Right lobe of liver (tissue), 4 donors: ENCODE measurements at regions not wholly inside any gene's neighbourhood (a gene's known extent, or its start where the extent isn't known, plus 50 kb on each side); places are given as distances from the start of the nearest gene placed in this dataset.

ENCODE experiments used
- CTCF ChIP-seq, 4 donors: fragments of 200-600 bp in 3 of 4; fragments of 450-650 bp in 1 of 4; IDR thresholded peaks; one replicate each; pipeline versions ENCODE4 v1.5.1 to v1.8.0; 2016 to 2022; ENCODE audit warnings: antibody characterized with exemption in 4 of 4, mild to moderate bottlenecking in 2 of 4
- POLR2A ChIP-seq: fragments of 450-650 bp; IDR thresholded peaks from one replicate; pipeline ENCODE4 v1.6.1; 2017; ENCODE audit warnings: antibody characterized with exemption, mild to moderate bottlenecking
- donor health status: DM: no; HTN: no; CAD: no.
- donor health status: DM: no; HTN: no; CAD: no.
- donor health status: DM: no; HTN: yes; CAD: no.

- TF ChIP-seq CTCF (IDR thresholded peaks at IDR 0.05) (no peak), POLR2A (no peak)
These were observed 266.7 kb downstream of the NSG2 start for GRCh38 chr5:174312270-174312617.
